HEK293T (cell line): ENCODE measurements at regions not wholly inside any gene's neighbourhood (a gene's known extent, or its start where the extent isn't known, plus 50 kb on each side); places are given as distances from the start of the nearest gene placed in this dataset.

ENCODE experiments used
- ARNT ChIP-seq: fragments of 450-650 bp; IDR thresholded peaks from 2 replicates; pipeline ENCODE4 v1.6.1; 2017; ENCODE audit warnings: mild to moderate bottlenecking
- BHLHE40 ChIP-seq: fragments of 450-650 bp; IDR thresholded peaks from 2 replicates; pipeline ENCODE4 v1.6.1; 2016; ENCODE audit warnings: mild to moderate bottlenecking, moderate library complexity, borderline replicate concordance
- CTBP1 ChIP-seq: fragments of 450-650 bp; IDR thresholded peaks from 2 replicates; pipeline ENCODE4 v1.6.1; 2016; ENCODE audit warnings: borderline replicate concordance
- ELF4 ChIP-seq: fragments of 450-650 bp; IDR thresholded peaks from 2 replicates; pipeline ENCODE4 v1.6.1; 2017; ENCODE audit warnings: antibody characterized with exemption
- FOXA1 ChIP-seq: fragments of 450-650 bp; IDR thresholded peaks from 2 replicates; pipeline ENCODE4 v1.6.1; 2016; ENCODE audit warnings: mild to moderate bottlenecking
- FOXK2 ChIP-seq: fragments of 450-650 bp; IDR thresholded peaks from 2 replicates; pipeline ENCODE4 v1.6.1; 2016; ENCODE audit warnings: mild to moderate bottlenecking
- FOXM1 ChIP-seq: fragments of 450-650 bp; IDR thresholded peaks from 2 replicates; pipeline ENCODE4 v1.6.1; 2017; ENCODE audit warnings: mild to moderate bottlenecking, borderline replicate concordance
- HDGF ChIP-seq: fragments of 450-650 bp; IDR thresholded peaks from 2 replicates; pipeline ENCODE4 v1.6.1; 2017; ENCODE audit warnings: antibody characterized with exemption, borderline replicate concordance
- NFRKB ChIP-seq: fragments of 450-650 bp; IDR thresholded peaks from 2 replicates; pipeline ENCODE4 v1.6.1; 2016; ENCODE audit warnings: mild to moderate bottlenecking, moderate library complexity
- SP1 ChIP-seq: fragments of 450-650 bp; IDR thresholded peaks from 2 replicates; pipeline ENCODE4 v1.6.1; 2017
- SUZ12 ChIP-seq: fragments of 450-650 bp; IDR thresholded peaks from 2 replicates; pipeline ENCODE4 v1.6.1; 2016; ENCODE audit warnings: mild to moderate bottlenecking
- TARDBP ChIP-seq: fragments of 450-650 bp; IDR thresholded peaks from 2 replicates; pipeline ENCODE4 v1.6.1; 2016
- ZNF384 ChIP-seq: fragments of 450-650 bp; IDR thresholded peaks from 2 replicates; pipeline ENCODE4 v1.6.1; 2016
- TF ChIP-seq, protein P1 (sequence below): fragments of 450-650 bp; IDR thresholded peaks from 2 replicates; pipeline ENCODE4 v1.6.1; 2016

- TF ChIP-seq ARNT (no peak), FOXA1 (no peak), FOXM1 (no peak), SP1 (no peak), FOXK2 (no peak), NFRKB (no peak), CTBP1 (no peak), ZNF384 (no peak), HDGF (no peak), SUZ12 (no peak), BHLHE40 (no peak), TARDBP (no peak), ELF4 (no peak)
- TF ChIP-seq, protein P1, sequence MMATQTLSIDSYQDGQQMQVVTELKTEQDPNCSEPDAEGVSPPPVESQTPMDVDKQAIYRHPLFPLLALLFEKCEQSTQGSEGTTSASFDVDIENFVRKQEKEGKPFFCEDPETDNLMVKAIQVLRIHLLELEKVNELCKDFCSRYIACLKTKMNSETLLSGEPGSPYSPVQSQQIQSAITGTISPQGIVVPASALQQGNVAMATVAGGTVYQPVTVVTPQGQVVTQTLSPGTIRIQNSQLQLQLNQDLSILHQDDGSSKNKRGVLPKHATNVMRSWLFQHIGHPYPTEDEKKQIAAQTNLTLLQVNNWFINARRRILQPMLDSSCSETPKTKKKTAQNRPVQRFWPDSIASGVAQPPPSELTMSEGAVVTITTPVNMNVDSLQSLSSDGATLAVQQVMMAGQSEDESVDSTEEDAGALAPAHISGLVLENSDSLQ = no peak
Measured at GRCh38 chr16:85504242-85504641, 108.9 kb upstream of the GSE1 start.
